ENCODE measurements at regions not wholly inside any gene's neighbourhood (a gene's known extent, or its start where the extent isn't known, plus 50 kb on each side); places are given as distances from the start of the nearest gene placed in this dataset.
"Not testable (repeated sequence)": the region's sequence is repeated elsewhere in the genome, so short reads cannot be mapped to it uniquely, and the experiment has no call there.

- not testable (repeated sequence) for TF ChIP-seq FOXJ3 (CRISPR knock-in tag; IDR thresholded peaks at IDR 0.05); CTCF (IDR thresholded peaks at IDR 0.05); POLR2AphosphoS5 (IDR thresholded peaks at IDR 0.05; ENCODE audit: low read depth, low read length); JUND (IDR thresholded peaks at IDR 0.05); TCF12 (IDR thresholded peaks at IDR 0.05); TAF1 (IDR thresholded peaks at IDR 0.05; ENCODE audit: borderline replicate concordance, low read depth, low read length); RFX5 (IDR thresholded peaks at IDR 0.05; ENCODE audit: low read length); GATA2 (CRISPR knock-in tag; IDR thresholded peaks at IDR 0.05); EP300 (IDR thresholded peaks at IDR 0.05; ENCODE audit: borderline replicate concordance in 1 of 2, low read depth in 1 of 2, low read length in 1 of 2); NRF1 (IDR thresholded peaks at IDR 0.05; ENCODE audit: low read depth, low read length); YY1 (IDR thresholded peaks at IDR 0.05; ENCODE audit: low read depth); SMC3 (IDR thresholded peaks at IDR 0.05; ENCODE audit: low read depth, low read length)
These were observed 88.2 kb upstream of the SAMD11 start for GRCh38 chr1:835509-835908.

All from SK-N-SH (cell line).